ENCODE measurements at regions not wholly inside any gene's neighbourhood (a gene's known extent, or its start where the extent isn't known, plus 50 kb on each side); places are given as distances from the start of the nearest gene placed in this dataset.

DNA sequence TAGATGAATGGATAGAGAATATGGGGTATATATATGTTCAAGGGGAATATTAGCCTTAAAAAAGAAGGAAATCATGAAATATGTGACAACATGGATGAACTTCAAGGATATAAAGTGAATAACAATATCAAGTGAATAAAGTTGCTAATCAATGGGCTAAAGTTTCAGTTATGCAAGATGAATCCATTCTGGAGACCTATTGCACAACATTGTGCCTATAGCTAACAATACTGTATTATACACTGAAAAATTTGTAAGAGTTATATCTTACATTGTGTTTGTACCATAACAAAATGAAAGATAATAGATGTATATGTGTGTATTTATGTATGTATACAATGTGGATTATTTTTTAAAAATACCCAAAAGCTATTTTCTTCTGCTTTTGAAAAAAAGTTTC, 96.3 kb upstream of the DPYD start (continued):
- TF ChIP-seq REST (IDR thresholded peaks at IDR 0.05; ENCODE audit: low read depth, low read length) (no peak), SP1 (IDR thresholded peaks at IDR 0.05; ENCODE audit: low read depth, low read length) (no peak)

- 0% methylated on average over 1 of the region's 1 CpG for whole genome bisulfite sequencing (ENCODE audit: insufficient coverage, insufficient replicate concordance, low lambda C conversion rate, missing lambda C conversion rate)
- POLR2A ChIA-PET: interaction anchor here (1.1 kb wide), 1 partner anchor 30 kb away, joined by 3 read pairs; no protein-coding TSS in a partner anchor
- no peak overlapping the region for H3K4me3 ChIP-seq
Measured at GRCh38 chr1:98008373-98008772, 87.5 kb upstream of the DPYD start.

More at GRCh38 chr1:98008373-98008772, 87.5 kb upstream of the DPYD start:
- H3K9ac ChIP-seq (ENCODE audit: control insufficient read depth, insufficient read depth, low read length): no peak overlapping the region
- DNase-seq (ENCODE audit: low read depth, low spot score): no peak
- in situ Hi-C loops (cut with MboI) (no loop called here), intact Hi-C loops (cut with micrococcal nuclease; ENCODE audit: unreplicated experiment) (no loop called here)
- TF ChIP-seq KDM1A (IDR thresholded peaks at IDR 0.05; ENCODE audit: borderline replicate concordance): no peak
- H3K27me3 ChIP-seq (replicated peaks in 1 of 2; ENCODE audit: control insufficient read depth in 2 of 2, insufficient read depth in 2 of 2, low read length in 1 of 2): no peaks in the 10 kb centered on the region
- no peaks in the 10 kb centered on the region for H4K20me1 ChIP-seq (ENCODE audit: control insufficient read depth, insufficient read depth)
- no peak overlapping the region for H2AFZ ChIP-seq (ENCODE audit: control insufficient read depth, low read depth, low read length)
- no peak overlapping the region for H3K27ac ChIP-seq (ENCODE audit: control insufficient read depth, insufficient read depth)
- ChIA-PET RAD21 (ENCODE audit: unreplicated experiment) (interaction anchor here (1.6 kb wide), 1 partner anchor 40 kb away, joined by 4 read pairs; no protein-coding TSS in a partner anchor), SMC1A (ENCODE audit: uncharacterized antibody, unreplicated experiment) (interaction anchor here (1.0 to 2.7 kb wide), 7 partner anchors 8 to 870 kb away, joined by 3 to 11 read pairs (median 4); partner anchors contain the start of gene DPYD), CTCF (interaction anchor here (1.0 to 2.1 kb wide), 6 partner anchors 9 to 822 kb away, joined by 3 to 10 read pairs (median 3); no protein-coding TSS in a partner anchor)
- H3K9me3 ChIP-seq (replicated peaks; ENCODE audit: control insufficient read depth, insufficient read depth, low read length): no peaks in the 10 kb centered on the region
- no peaks in the 10 kb centered on the region for H3K36me3 ChIP-seq (ENCODE audit: control insufficient read depth in 2 of 2, insufficient read depth in 2 of 2, low read length in 1 of 2)
- no peak overlapping the region for H3K4me2 ChIP-seq (ENCODE audit: control insufficient read depth, insufficient read depth)
- no peak for FAIRE-seq
- ATAC-seq: no peak
- no peaks in the 10 kb centered on the region for H3K79me2 ChIP-seq (ENCODE audit: control insufficient read depth, insufficient read depth, low read length)
- H3K4me1 ChIP-seq (ENCODE audit: control insufficient read depth, insufficient read depth, low read length): no peaks in the 10 kb centered on the region
- BruUV-seq (replicated peaks): no TSS peak

All from GM12878 (cell line).